ENCODE measurements at regions not wholly inside any gene's neighbourhood (a gene's known extent, or its start where the extent isn't known, plus 50 kb on each side); places are given as distances from the start of the nearest gene placed in this dataset.
"Not testable (repeated sequence)": the region's sequence is repeated elsewhere in the genome, so short reads cannot be mapped to it uniquely, and the experiment has no call there.

GRCh38 chr11:97979741-97980140 lies 1041.0 kb upstream of the CNTN5 start:
- DNase-seq, result no peak

GRCh38 chr11:97982512-97982911 lies 1038.2 kb upstream of the CNTN5 start:
- no peak for DNase-seq

- no peak for DNase-seq
Measured at GRCh38 chr11:97989121-97989520, 1031.6 kb upstream of the CNTN5 start.

- no peak for DNase-seq
Measured at GRCh38 chr11:97990162-97990920, 1030.4 kb upstream of the CNTN5 start.

GRCh38 chr11:97993562-97993961 lies 1027.2 kb upstream of the CNTN5 start:
- DNase-seq, result no peak

- DNase-seq, result no peak
Measured at GRCh38 chr11:97995874-97996273, 1024.9 kb upstream of the CNTN5 start.

- DNase-seq, result no peak
Measured at GRCh38 chr11:97996762-97997161, 1024.0 kb upstream of the CNTN5 start.

GRCh38 chr11:98003606-98004371 lies 1017.0 kb upstream of the CNTN5 start:
- no peak for DNase-seq

GRCh38 chr11:98007072-98007471 lies 1013.7 kb upstream of the CNTN5 start:
- no peak for DNase-seq

GRCh38 chr11:98027652-98028051 lies 993.1 kb upstream of the CNTN5 start:
- no peak for DNase-seq

- no peak for DNase-seq
Measured at GRCh38 chr11:98029832-98030231, 990.9 kb upstream of the CNTN5 start.

- DNase-seq, result no peak
Measured at GRCh38 chr11:98036810-98037209, 983.9 kb upstream of the CNTN5 start.

- no peak for DNase-seq
Measured at GRCh38 chr11:98040061-98040808, 980.5 kb upstream of the CNTN5 start.

- DNase-seq, result no peak
Measured at GRCh38 chr11:98047647-98048046, 973.1 kb upstream of the CNTN5 start.

GRCh38 chr11:98053851-98054250 lies 966.9 kb upstream of the CNTN5 start:
- DNase-seq, result no peak

- no peak for DNase-seq
Measured at GRCh38 chr11:98056945-98057344, 963.8 kb upstream of the CNTN5 start.

- DNase-seq, result no peak
Measured at GRCh38 chr11:98059488-98059887, 961.3 kb upstream of the CNTN5 start.

GRCh38 chr11:98060759-98061158 lies 960.0 kb upstream of the CNTN5 start:
- no peak for DNase-seq

GRCh38 chr11:98061858-98062257 lies 958.9 kb upstream of the CNTN5 start:
- DNase-seq, result no peak

GRCh38 chr11:98062714-98063113 lies 958.0 kb upstream of the CNTN5 start:
- DNase-seq, result no peak

- DNase-seq, result no peak
Measured at GRCh38 chr11:98068251-98068650, 952.5 kb upstream of the CNTN5 start.

GRCh38 chr11:98069147-98069546 lies 951.6 kb upstream of the CNTN5 start:
- not testable (repeated sequence) for DNase-seq

- no peak for DNase-seq
Measured at GRCh38 chr11:98069861-98070260, 950.9 kb upstream of the CNTN5 start.
